ENCODE measurements at regions not wholly inside any gene's neighbourhood (a gene's known extent, or its start where the extent isn't known, plus 50 kb on each side); places are given as distances from the start of the nearest gene placed in this dataset.

DNA sequence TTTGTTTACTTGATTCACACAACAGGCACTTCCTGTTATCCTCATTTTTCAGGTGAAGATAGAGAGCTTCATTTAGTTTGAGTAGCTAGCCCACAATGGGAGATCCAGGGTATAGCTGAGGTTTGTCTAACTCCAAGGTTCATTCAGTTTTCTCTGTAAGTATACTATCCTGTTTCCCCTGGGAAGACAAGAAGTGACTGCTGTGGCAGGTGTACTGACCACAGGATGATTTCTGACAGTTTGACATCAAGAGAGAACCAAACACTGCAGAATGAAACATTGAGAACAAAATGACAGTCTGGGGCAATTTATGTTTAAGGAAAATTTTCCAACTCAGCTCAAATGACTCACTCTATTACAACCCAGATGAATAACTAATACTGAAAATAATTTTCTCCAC is 958.0 kb downstream of the STPG2 start:
- no peak for DNase-seq (ENCODE audit: low spot score)
- in situ Hi-C loops (cut with MboI; ENCODE audit: low sequenced_read_pairs, unreplicated experiment) = no loop called here
- TF ChIP-seq, protein P1, sequence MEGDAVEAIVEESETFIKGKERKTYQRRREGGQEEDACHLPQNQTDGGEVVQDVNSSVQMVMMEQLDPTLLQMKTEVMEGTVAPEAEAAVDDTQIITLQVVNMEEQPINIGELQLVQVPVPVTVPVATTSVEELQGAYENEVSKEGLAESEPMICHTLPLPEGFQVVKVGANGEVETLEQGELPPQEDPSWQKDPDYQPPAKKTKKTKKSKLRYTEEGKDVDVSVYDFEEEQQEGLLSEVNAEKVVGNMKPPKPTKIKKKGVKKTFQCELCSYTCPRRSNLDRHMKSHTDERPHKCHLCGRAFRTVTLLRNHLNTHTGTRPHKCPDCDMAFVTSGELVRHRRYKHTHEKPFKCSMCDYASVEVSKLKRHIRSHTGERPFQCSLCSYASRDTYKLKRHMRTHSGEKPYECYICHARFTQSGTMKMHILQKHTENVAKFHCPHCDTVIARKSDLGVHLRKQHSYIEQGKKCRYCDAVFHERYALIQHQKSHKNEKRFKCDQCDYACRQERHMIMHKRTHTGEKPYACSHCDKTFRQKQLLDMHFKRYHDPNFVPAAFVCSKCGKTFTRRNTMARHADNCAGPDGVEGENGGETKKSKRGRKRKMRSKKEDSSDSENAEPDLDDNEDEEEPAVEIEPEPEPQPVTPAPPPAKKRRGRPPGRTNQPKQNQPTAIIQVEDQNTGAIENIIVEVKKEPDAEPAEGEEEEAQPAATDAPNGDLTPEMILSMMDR (IDR thresholded peaks at IDR 0.05; ENCODE audit: borderline replicate concordance, control extremely low read depth, extremely low read depth, insufficient read depth, missing control alignments) = no peak

DNA sequence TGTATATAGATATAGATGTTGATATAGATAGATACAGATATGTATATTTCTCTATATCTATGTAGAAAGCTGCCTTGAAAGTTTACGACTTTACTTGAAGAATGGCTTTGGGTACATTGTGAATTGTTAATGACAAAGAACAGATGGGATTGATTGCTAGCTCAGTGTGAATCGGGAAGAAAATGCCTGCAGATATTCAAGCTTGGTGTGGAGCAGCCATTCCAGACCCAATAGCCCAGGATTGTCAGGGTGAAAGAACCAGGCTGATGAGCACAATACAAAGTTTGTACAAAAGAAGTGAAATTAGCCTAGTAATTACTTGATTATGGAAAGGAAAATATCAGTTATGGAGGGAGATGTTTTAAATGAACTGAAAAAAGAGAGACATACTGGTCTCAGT is 946.2 kb downstream of the STPG2 start:
- DNase-seq (ENCODE audit: low spot score) = no peak
- in situ Hi-C loops (cut with MboI; ENCODE audit: low sequenced_read_pairs, unreplicated experiment) = no loop called here
- TF ChIP-seq, protein P1 (IDR thresholded peaks at IDR 0.05; ENCODE audit: borderline replicate concordance, control extremely low read depth, extremely low read depth, insufficient read depth, missing control alignments) = no peak

DNA sequence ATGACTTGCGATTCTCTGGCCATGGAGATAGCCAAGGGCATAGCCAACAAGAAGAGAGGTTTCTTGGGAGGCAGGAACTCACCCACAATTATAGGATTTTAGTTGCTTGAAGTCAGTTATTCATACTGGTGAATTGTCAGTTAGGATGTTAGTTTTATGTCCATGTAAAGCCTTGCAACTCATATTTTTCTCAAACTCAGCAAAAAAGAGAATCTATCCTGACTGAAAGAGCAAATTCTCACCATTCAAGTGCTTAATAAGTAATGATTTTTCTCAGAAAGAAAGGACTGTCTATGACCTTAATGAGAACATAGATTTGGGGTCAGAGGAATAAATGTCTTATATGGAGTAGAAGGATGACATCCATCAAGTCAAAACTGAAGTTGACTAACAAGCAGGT is 934.5 kb downstream of the STPG2 start:
- DNase-seq (ENCODE audit: low spot score) = no peak
- TF ChIP-seq, protein P1 (IDR thresholded peaks at IDR 0.05; ENCODE audit: borderline replicate concordance, control extremely low read depth, extremely low read depth, insufficient read depth, missing control alignments) = no peak
- in situ Hi-C loops (cut with MboI; ENCODE audit: low sequenced_read_pairs, unreplicated experiment) = no loop called here

DNA sequence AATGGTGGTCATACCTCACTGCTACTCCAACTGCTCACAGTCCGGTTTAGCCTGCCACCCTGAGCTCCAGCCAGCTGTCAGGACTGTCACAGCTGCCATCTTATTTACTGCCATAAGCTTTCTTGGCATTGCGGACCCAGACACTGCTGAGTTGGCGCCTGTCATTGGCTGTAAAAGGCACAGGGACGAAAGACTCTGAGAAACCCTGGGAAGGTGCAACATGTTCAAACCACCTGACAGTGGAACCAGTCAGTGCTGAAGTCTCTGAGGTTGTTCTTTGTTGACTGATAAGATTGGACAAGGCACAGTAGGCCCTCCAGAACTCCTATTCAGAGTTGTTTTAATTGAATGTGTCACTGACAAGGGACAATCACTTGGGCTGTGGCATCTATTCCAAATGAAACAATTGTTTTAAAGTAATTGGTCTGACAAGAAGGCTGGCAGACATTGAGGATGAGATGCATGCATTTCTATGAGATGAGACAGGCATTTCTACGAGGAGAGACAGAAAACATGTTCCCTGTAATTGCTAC is 927.8 kb downstream of the STPG2 start:
- TF ChIP-seq, protein P1 (IDR thresholded peaks at IDR 0.05; ENCODE audit: borderline replicate concordance, control extremely low read depth, extremely low read depth, insufficient read depth, missing control alignments) = no peak
- in situ Hi-C loops (cut with MboI; ENCODE audit: low sequenced_read_pairs, unreplicated experiment) = no loop called here
- no peak for DNase-seq (ENCODE audit: low spot score)

DNA sequence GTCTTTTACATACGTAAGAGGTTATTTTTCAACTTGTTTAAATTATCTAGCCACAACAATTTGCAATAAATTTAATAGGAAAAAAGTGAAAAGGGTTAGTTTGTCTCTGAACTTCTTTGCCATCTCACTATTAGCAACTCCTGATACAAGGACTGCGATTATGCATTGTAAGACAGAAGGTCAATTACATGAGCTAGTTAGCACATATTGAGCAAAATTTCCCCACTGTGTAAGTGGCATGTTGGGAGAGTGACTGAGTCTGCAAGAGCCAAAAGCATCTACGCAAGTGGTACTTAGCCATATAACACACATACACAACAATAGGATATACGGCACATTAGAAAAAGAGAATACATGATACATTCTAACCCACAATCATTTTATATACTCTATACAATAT is 927.2 kb downstream of the STPG2 start:
- no peak for DNase-seq (ENCODE audit: low spot score)
- in situ Hi-C loops (cut with MboI; ENCODE audit: low sequenced_read_pairs, unreplicated experiment) = no loop called here
- TF ChIP-seq, protein P1 (IDR thresholded peaks at IDR 0.05; ENCODE audit: borderline replicate concordance, control extremely low read depth, extremely low read depth, insufficient read depth, missing control alignments) = no peak

DNA sequence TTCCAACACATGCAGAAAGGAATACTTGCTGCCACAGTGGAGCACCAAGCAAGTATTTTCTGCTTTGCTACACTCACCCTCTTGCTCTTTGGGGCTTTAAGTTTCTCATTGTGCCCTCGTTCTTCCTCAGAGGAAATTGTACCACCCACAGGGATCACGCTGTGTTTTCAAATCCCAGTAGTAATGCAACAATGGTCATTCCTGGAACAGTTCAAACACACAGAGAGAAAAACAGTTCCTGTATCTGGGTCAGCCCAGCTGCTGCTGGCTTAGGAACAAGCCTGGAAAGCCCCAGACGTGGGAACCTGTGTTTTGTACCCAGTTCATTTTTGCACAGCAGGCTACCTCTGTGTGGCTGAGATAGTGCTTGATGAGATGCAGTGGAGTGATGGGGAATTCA is 907.8 kb downstream of the STPG2 start:
- TF ChIP-seq, protein P1 (IDR thresholded peaks at IDR 0.05; ENCODE audit: borderline replicate concordance, control extremely low read depth, extremely low read depth, insufficient read depth, missing control alignments) = no peak
- in situ Hi-C loops (cut with MboI; ENCODE audit: low sequenced_read_pairs, unreplicated experiment) = no loop called here

More for the DNA sequence above, 907.8 kb downstream of the STPG2 start:
- no peak for DNase-seq (ENCODE audit: low spot score)

Data from GM13976 (cell line).